PC-9 (cell line): ENCODE measurements at regions not wholly inside any gene's neighbourhood (a gene's known extent, or its start where the extent isn't known, plus 50 kb on each side); places are given as distances from the start of the nearest gene placed in this dataset.

Experiments used
- EZH2 ChIP-seq: fragments of 200-600 bp; sonication (generic); IDR thresholded peaks from 2 replicates; pipeline ENCODE4 v1.8.0; 2017; ENCODE audit warnings: antibody characterized with exemption, low read depth
- TF ChIP-seq, protein P1 (sequence below): fragments of 200-600 bp; sonication (generic); conservative IDR thresholded peaks from 2 replicates; pipeline ENCODE4 v1.6.1; 2017; ENCODE audit warnings: mixed run types, antibody characterized with exemption, mild to moderate bottlenecking, moderate library complexity

DNA sequence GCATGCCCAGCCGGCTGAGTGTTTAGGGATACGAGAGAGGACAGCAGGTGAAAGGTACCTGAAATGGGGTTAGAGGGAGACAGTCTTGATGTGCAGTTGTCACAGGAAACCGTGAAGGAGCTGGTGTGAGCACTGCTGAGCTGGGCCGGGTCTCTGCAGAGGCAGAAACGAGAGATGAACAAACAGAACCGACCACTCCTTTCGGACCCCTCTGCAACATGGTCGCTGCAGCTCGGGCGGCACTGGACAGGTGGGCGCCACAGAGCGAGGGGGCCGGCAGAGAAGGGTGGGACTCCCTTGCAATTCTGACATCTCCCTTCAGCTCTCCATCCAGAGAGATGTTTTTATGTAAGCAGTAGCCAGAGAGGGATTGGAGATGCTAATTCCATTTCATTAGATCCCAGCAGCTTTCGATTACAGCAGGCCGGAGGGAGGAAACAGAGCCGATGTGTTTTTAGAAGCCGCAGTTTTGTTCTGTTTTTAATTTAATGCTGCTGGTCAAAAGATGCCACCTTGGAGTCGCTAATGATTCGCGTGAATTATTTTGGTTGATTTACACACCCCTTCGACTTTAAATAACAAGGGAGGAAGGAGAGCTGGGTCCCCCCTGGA, 86.3 kb upstream of the RPL38 start:
- TF ChIP-seq, protein P1, sequence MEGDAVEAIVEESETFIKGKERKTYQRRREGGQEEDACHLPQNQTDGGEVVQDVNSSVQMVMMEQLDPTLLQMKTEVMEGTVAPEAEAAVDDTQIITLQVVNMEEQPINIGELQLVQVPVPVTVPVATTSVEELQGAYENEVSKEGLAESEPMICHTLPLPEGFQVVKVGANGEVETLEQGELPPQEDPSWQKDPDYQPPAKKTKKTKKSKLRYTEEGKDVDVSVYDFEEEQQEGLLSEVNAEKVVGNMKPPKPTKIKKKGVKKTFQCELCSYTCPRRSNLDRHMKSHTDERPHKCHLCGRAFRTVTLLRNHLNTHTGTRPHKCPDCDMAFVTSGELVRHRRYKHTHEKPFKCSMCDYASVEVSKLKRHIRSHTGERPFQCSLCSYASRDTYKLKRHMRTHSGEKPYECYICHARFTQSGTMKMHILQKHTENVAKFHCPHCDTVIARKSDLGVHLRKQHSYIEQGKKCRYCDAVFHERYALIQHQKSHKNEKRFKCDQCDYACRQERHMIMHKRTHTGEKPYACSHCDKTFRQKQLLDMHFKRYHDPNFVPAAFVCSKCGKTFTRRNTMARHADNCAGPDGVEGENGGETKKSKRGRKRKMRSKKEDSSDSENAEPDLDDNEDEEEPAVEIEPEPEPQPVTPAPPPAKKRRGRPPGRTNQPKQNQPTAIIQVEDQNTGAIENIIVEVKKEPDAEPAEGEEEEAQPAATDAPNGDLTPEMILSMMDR, result no peak
- no peak for TF ChIP-seq EZH2
